A673 (cell line): ENCODE measurements at regions not wholly inside any gene's neighbourhood (a gene's known extent, or its start where the extent isn't known, plus 50 kb on each side); places are given as distances from the start of the nearest gene placed in this dataset.
A peak's percentile ranks its signal among the peaks of the same experiment; 100 is the strongest.

Experiments
- EZH2 ChIP-seq: fragments of 200-600 bp; sonication (generic); IDR thresholded peaks from 2 replicates; pipeline ENCODE4 v1.6.1; 2017; ENCODE audit warnings: borderline replicate concordance, low read depth, mild to moderate bottlenecking, mixed read lengths, antibody characterized with exemption, low read length; ENCODE audit not compliant: poor library complexity, severe bottlenecking
- TF ChIP-seq, protein P1 (sequence below): fragments of 300-800, 200-600 bp; sonication (generic); conservative IDR thresholded peaks from 2 replicates; pipeline ENCODE4 v1.5.1; 2017; ENCODE audit warnings: low read depth, mild to moderate bottlenecking, antibody characterized with exemption, low read length, moderate library complexity, mixed read lengths

GRCh38 chr2:12931186-12931844 is 214.6 kb downstream of the TRIB2 start:
- TF ChIP-seq, protein P1, sequence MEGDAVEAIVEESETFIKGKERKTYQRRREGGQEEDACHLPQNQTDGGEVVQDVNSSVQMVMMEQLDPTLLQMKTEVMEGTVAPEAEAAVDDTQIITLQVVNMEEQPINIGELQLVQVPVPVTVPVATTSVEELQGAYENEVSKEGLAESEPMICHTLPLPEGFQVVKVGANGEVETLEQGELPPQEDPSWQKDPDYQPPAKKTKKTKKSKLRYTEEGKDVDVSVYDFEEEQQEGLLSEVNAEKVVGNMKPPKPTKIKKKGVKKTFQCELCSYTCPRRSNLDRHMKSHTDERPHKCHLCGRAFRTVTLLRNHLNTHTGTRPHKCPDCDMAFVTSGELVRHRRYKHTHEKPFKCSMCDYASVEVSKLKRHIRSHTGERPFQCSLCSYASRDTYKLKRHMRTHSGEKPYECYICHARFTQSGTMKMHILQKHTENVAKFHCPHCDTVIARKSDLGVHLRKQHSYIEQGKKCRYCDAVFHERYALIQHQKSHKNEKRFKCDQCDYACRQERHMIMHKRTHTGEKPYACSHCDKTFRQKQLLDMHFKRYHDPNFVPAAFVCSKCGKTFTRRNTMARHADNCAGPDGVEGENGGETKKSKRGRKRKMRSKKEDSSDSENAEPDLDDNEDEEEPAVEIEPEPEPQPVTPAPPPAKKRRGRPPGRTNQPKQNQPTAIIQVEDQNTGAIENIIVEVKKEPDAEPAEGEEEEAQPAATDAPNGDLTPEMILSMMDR: peak; percentile 94
- TF ChIP-seq EZH2: no peak
